NCI-H748 (cell line): ENCODE measurements at regions not wholly inside any gene's neighbourhood (a gene's known extent, or its start where the extent isn't known, plus 50 kb on each side); places are given as distances from the start of the nearest gene placed in this dataset.
"Not testable (repeated sequence)": the region's sequence is repeated elsewhere in the genome, so short reads cannot be mapped to it uniquely, and the experiment has no call there.

Source experiments
- DNase-seq: peaks from one replicate; lab custom pipeline; 2025; ENCODE audit not compliant: unreplicated experiment; lab: John Stamatoyannopoulos, UW

DNA sequence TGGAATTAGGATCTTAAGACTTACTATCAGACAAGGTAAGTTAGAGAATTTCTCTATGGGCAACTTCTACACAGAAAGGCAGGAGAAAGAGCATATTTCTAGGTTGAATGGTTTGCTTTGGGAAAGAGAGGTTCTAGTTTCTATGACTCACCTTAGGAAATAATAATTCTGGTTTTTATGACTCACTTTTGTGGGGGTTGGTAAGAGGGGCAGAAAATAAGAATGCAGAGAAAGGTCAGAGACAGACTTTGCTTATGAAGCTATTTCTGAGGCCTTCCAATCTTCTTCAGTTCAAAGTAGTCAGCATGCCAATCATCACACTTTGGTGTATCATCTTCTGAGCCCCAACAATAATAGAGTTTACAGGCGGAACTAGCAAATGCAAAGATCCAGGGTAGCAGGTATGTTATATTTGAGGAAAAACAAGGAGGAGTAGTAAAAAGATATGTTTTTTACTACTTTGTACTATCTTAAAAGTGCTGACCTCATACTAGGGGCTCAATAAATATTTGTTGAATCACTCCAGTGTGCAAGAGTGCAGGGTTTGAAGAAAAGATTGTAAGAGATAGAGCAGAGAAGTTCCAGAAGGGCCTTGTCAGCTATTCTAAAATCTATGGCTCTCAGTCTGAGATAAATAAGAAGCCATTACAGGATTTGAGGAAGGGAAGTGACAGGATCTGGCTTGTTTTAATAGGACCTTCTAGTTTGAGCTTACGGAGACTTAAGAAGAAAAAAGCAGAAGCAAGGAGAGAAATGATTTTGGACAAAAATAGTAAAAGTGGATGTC is 56.7 kb upstream of the LRFN5 start:
- DNase-seq, result no peak

DNA sequence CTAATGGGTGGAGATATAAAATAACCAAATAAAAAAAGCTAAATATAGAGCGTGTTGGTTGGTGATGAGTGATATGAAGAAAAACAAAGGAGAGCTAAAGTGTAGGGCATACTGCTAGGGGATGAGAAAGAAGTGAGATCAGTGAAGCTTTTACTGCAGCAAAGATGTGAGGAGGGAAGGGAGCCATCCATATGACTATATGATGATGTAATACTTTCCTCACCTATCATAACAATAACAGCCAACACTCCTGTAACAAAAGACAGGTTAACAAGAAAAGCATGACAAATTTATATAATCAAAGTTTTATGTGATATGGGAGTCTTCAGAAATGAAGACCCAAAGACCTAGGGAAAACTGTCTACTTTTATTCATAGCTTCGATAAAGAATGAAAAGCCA is 57.4 kb upstream of the LRFN5 start:
- DNase-seq, result no peak

- DNase-seq, result no peak
Measured at GRCh38 chr14:41548666-41549065, 58.0 kb upstream of the LRFN5 start.

GRCh38 chr14:41541333-41541732 is 65.3 kb upstream of the LRFN5 start:
- DNase-seq, result no peak

- no peak for DNase-seq
Measured at GRCh38 chr14:41532255-41532654, 74.4 kb upstream of the LRFN5 start.

DNA sequence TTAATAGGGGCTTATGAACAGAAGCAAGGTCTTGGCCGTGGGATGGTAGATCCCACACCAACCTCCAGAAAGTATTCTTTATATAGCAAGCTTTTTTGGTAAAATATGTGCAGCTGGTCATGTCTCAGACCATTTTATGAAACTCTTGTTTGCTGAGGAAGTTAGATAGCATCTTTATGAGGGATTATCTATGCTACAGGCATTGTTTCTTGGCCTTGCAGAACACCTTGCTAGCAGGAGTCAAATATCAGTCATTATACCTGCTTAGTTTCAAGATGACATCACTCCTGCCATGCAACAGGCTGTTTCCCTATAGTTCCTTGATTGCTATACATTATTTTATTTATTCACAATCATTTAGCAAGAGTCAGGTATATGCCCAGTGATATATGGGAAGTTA is 84.8 kb upstream of the LRFN5 start:
- DNase-seq, result no peak

DNA sequence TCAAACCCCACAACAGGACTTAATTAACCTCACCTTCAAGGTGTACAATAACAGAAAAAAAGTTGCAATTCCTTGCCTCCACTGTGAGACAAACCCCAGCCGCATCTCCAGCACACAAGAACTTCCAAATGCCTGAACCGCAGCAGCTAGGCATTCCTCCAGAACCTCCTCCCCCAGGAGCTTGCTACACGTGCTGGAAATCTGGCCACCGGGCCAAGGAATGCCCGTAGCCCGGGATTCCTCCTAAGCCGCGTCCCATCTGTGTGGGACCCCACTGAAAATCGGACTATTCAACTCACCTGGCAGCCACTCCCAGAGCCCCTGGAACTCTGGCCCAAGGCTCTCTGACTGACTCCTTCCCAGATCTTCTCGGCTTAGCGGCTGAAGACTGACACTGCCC is 88.6 kb upstream of the LRFN5 start:
- not testable (repeated sequence) for DNase-seq

- DNase-seq, result no peak
Measured at GRCh38 chr14:41506552-41506951, 100.1 kb upstream of the LRFN5 start.

- DNase-seq, result no peak
Measured at GRCh38 chr14:41505491-41505890, 101.2 kb upstream of the LRFN5 start.

DNA sequence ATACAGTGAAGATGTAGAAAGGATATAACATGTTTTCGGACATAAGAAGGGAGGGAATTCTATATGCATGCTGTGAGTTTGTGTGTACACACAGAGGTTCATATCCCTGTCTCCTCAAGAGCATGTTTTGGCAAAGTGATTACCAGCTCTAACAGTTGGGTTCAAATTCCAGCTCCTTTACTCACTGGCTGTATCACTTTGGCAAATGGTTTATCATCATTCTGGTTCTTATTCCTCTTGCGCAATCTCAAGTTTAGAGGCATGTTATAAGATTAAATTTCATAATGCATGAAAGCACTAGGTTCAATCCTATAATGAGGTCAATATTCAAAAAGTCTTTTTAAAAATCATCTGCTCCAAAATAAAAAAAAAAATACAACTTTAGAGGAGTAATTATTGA is 107.7 kb upstream of the LRFN5 start:
- peak; percentile 46 for DNase-seq

DNA sequence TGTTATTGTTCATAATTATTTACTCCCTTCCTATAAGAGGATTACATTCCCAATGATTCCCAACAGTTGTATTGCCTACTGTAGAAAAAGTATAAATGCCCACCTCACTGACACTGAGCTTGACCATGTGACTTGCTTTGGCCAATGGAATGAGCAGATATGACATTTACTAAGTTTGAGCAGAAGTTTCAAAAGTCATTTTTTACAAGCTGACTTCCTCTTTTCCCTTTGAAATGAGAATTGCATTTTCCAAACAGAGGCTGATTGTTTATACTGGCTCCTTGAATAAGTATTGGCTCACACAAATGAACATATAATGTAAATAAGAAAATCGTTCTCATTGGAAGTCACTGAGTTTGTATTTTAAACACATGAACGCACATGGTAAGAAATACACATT is 116.4 kb upstream of the LRFN5 start:
- DNase-seq, result no peak

GRCh38 chr14:41489315-41489972 is 117.2 kb upstream of the LRFN5 start:
- DNase-seq, result no peak

- no peak for DNase-seq
Measured at GRCh38 chr14:41488401-41488800, 118.3 kb upstream of the LRFN5 start.

DNA sequence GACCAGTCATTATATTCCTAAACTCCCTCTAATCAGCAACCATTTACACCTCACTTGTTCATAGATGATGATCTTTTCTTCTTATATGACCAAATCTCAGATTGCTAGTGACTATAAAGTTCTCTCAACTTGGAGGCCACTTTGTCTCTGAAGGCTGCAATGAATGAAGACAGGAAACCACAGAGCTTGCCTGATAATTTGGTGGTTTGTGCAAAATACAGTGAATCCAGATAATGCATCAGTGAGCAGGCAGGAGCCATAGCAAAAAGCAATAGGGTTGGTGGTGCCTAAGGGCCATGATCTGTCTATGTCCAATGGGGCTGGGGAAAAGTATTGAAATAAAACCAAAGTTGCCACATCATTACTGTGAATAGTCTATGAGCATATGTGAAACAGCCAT is 123.8 kb upstream of the LRFN5 start:
- no peak for DNase-seq

- no peak for DNase-seq
Measured at GRCh38 chr14:41476526-41476925, 130.2 kb upstream of the LRFN5 start.

DNA sequence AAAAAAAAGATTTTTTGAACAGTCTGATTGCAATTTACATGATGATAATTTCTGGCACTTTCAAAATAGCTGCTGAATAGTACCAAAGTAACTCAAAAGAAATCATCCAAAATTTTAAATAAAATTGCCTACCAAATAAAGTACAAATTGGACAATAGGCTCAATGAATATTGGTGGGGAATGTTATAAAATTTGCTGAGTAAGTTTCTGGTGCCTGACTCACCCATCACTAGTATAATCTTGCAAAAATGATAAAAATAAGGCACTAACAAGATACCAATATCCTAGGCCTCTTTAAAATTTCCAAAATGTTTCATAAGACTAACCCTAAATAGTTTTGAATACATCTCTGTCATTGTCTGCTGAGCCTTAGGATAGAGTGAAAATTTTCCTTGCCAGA is 145.3 kb upstream of the LRFN5 start:
- no peak for DNase-seq

GRCh38 chr14:41457393-41457792 is 149.3 kb upstream of the LRFN5 start:
- no peak for DNase-seq

DNA sequence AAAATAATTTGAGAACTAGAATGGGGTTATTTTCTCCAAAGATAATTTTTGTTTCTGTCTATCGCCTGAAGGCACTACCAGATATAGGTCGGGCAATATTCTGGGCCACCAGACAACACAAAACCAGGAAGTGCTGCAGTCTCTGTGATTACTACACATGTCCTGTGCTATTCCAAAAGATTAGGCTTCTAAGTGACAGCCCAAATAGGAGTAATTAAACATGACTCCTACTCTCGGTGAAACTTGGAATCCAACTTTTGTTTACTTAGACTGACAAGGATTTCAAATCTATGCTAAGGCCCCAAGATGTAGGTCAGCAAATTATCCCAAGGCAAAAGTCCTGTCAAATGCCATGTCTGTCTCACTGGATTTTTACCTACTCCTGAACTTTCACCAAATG is 157.6 kb upstream of the LRFN5 start:
- no peak for DNase-seq

DNA sequence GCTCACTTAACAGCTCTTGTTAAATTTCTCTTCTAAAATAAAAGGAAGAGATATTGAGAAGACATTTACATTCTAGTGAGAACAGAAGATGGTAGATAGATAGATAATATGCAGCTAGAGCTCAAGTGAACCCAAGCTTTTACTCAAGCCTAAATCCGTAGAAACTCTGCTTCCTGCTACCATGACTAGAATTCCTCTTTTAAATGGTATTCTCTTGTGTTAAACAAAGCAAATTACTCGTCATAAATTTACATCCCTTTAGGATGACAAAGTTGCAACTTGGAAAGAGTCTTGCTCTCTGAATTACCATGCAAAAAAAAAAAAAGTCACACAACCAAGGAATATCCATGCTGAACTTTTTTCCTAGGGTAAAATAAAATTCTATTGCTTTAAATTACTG is 160.7 kb upstream of the LRFN5 start:
- DNase-seq, result no peak

GRCh38 chr14:41423503-41423902 is 183.2 kb upstream of the LRFN5 start:
- DNase-seq, result no peak

GRCh38 chr14:41421308-41421707 is 185.4 kb upstream of the LRFN5 start:
- DNase-seq, result not testable (repeated sequence)

GRCh38 chr14:41419709-41420108 is 187.0 kb upstream of the LRFN5 start:
- no peak for DNase-seq

GRCh38 chr14:41418851-41419250 is 187.8 kb upstream of the LRFN5 start:
- no peak for DNase-seq
